DOHH2 (cell line): ENCODE measurements at regions not wholly inside any gene's neighbourhood (a gene's known extent, or its start where the extent isn't known, plus 50 kb on each side); places are given as distances from the start of the nearest gene placed in this dataset.

ENCODE experiments used
- CTCF ChIP-seq: fragments of 200-600 bp; sonication (generic); IDR thresholded peaks from one replicate; pipeline ENCODE4 v1.5.1; 2014; ENCODE audit warnings: antibody characterized with exemption, mild to moderate bottlenecking, low read depth, low read length; ENCODE audit not compliant: poor library complexity, severe bottlenecking
- EZH2phosphoT487 ChIP-seq: fragments of 200-600 bp; sonication (generic); IDR thresholded peaks from 2 replicates; pipeline ENCODE4 v1.6.1; 2017; ENCODE audit warnings: borderline replicate concordance, mild to moderate bottlenecking, antibody characterized with exemption, low read length, moderate library complexity, mixed read lengths

DNA sequence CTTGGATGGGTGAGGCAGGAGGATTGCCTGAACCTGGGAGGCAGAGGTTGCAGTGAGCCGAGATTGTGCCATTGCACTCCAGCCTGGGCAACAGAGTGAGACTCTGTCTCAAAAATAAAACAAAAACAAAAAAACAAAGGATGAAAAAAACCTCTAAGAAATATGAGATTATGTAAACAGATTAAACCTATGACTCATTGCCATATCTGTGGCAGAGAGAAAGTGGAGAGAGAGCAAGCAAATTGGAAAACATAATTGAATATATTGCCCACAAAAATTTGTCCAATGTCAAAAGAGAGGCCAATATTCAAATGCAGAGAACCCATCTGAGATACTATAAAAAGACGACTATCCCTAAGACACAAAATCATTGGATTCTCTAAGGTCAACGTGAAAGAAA lies 1106.0 kb downstream of the OTOL1 start:
- no peak for TF ChIP-seq CTCF
- TF ChIP-seq EZH2phosphoT487: no peak
